ENCODE measurements at regions not wholly inside any gene's neighbourhood (a gene's known extent, or its start where the extent isn't known, plus 50 kb on each side); places are given as distances from the start of the nearest gene placed in this dataset.

DNA sequence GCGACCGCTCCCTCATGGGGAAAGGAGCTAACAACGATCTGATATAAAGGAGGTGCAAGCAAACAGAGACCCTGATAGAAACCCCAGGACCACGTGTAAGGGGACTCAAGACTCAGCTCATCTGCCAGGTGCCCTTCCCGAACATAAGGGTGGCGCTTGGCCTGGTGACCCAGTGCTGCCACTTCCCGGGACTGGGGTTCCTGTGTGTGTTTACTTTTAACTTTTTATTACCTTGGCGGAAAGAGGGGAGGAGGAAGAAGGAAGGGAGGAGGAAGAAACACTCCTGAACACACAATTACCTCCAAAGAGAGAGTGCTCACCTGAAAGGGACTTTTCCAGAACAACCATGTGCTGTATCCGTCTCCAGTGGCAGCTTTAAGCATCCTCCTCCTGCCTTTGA, 56.5 kb upstream of the EDAR start:
- Histone ChIP-seq H2AK5ac (ENCODE audit: low read length, severe bottlenecking) (no peak overlapping the region), H3K9ac (ENCODE audit: low read length) (no peak overlapping the region), H2BK12ac (ENCODE audit: low read length in 2 of 2) (no peak overlapping the region), H3K79me1 (replicated peaks; ENCODE audit: low read length, poor library complexity, severe bottlenecking) (no peaks in the 10 kb centered on the region), H3K18ac (ENCODE audit: low read depth in 1 of 2, low read length in 2 of 2) (no peak overlapping the region), H2BK5ac (ENCODE audit: low read depth, low read length, poor library complexity, severe bottlenecking) (no peak overlapping the region), H2BK15ac (ENCODE audit: low read depth, poor library complexity, severe bottlenecking) (no peak overlapping the region), H3K4me2 (ENCODE audit: low read length, poor library complexity, severe bottlenecking) (no peak overlapping the region), H3K4ac (ENCODE audit: low read depth in 1 of 2, low read length in 2 of 2) (no peak overlapping the region), H3K36me3 (ENCODE audit: control insufficient read depth in 1 of 2, insufficient read depth in 2 of 2, low read depth in 1 of 2, low read length in 2 of 2) (no peaks in the 10 kb centered on the region), H3K27ac (ENCODE audit: low read length, poor library complexity, severe bottlenecking) (no peak overlapping the region), H3K27me3 (ENCODE audit: control insufficient read depth in 1 of 2, insufficient read depth in 1 of 2, low read length in 2 of 2) (peaks cover 3 to 38% of the 10 kb centered on the region in 2 experiments), H2AFZ (ENCODE audit: low read depth, low read length) (no peak overlapping the region), H4K91ac (ENCODE audit: low read length) (no peak overlapping the region), H3K4me1 (ENCODE audit: control insufficient read depth, insufficient read depth, low read depth, low read length) (peaks cover 4% of the 10 kb centered on the region), H3K14ac (ENCODE audit: low read length in 2 of 2) (no peak overlapping the region), H2BK120ac (ENCODE audit: low read depth, low read length) (no peak overlapping the region), H4K8ac (ENCODE audit: low read length) (no peak overlapping the region), H3K9me3 (ENCODE audit: control insufficient read depth, low read length) (no peaks in the 10 kb centered on the region), H3K23ac (ENCODE audit: low read length in 2 of 2) (no peak overlapping the region), H3K4me3 (ENCODE audit: insufficient read depth in 1 of 2, low read depth in 1 of 2, low read length in 2 of 2) (no peak overlapping the region)
- WGBS, result 62% methylated on average over 7 of the region's 9 CpGs
- DNase-seq, result no peak

DNA sequence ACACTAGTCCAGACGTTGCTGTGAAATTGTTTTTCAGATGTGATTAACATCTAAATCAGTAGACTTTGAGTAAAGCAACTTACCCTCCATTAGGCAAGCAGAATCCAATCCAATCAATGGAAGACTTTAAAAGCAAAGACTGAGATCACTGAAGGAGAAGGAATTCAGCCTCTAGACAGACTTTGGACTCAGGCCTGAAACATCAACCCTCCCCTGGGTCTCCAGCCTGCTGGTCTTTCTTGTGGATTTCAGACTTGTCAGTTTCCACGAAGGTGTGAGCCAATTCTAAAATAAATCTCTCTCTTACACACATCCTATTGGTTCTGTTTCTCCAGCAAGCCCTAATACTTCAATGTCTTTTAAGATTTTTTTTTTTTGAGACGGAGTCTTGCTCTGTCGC, 50.0 kb upstream of the EDAR start:
- no peak overlapping the region for H2BK12ac ChIP-seq (ENCODE audit: low read length in 2 of 2)
- H3K27ac ChIP-seq (ENCODE audit: low read length, poor library complexity, severe bottlenecking), result no peak overlapping the region
- H3K14ac ChIP-seq (ENCODE audit: low read length in 2 of 2), result no peak overlapping the region
- H3K36me3 ChIP-seq (ENCODE audit: control insufficient read depth in 1 of 2, insufficient read depth in 2 of 2, low read depth in 1 of 2, low read length in 2 of 2), result no peaks in the 10 kb centered on the region
- no peaks in the 10 kb centered on the region for H3K79me1 ChIP-seq (replicated peaks; ENCODE audit: low read length, poor library complexity, severe bottlenecking)
- no peak for DNase-seq
- H3K9me3 ChIP-seq (ENCODE audit: control insufficient read depth, low read length), result no peaks in the 10 kb centered on the region
- no peak overlapping the region for H4K91ac ChIP-seq (ENCODE audit: low read length)
- H3K4ac ChIP-seq (ENCODE audit: low read depth in 1 of 2, low read length in 2 of 2), result no peak overlapping the region
- H2BK120ac ChIP-seq (ENCODE audit: low read depth, low read length), result no peak overlapping the region
- no peak overlapping the region for H3K23ac ChIP-seq (ENCODE audit: low read length in 2 of 2)
- no peak overlapping the region for H3K18ac ChIP-seq (ENCODE audit: low read depth in 1 of 2, low read length in 2 of 2)
- H3K4me2 ChIP-seq (ENCODE audit: low read length, poor library complexity, severe bottlenecking), result no peak overlapping the region
- H2AFZ ChIP-seq (ENCODE audit: low read depth, low read length), result no peak overlapping the region
- H2BK15ac ChIP-seq (ENCODE audit: low read depth, poor library complexity, severe bottlenecking), result no peak overlapping the region
- no peaks in the 10 kb centered on the region for H3K4me1 ChIP-seq (ENCODE audit: control insufficient read depth, insufficient read depth, low read depth, low read length)
- no peak overlapping the region for H2AK5ac ChIP-seq (ENCODE audit: low read length, severe bottlenecking)
- no peak overlapping the region for H3K4me3 ChIP-seq (ENCODE audit: insufficient read depth in 1 of 2, low read depth in 1 of 2, low read length in 2 of 2)
- no peak overlapping the region for H2BK5ac ChIP-seq (ENCODE audit: low read depth, low read length, poor library complexity, severe bottlenecking)
- H3K9ac ChIP-seq (ENCODE audit: low read length), result no peak overlapping the region
- 83% methylated on average over 4 of the region's 4 CpGs for WGBS
- H3K27me3 ChIP-seq (ENCODE audit: control insufficient read depth in 1 of 2, insufficient read depth in 1 of 2, low read length in 2 of 2), result peaks cover 0 to 52% of the 10 kb centered on the region in 2 experiments
- H4K8ac ChIP-seq (ENCODE audit: low read length), result no peak overlapping the region

Data from mesenchymal stem cell (in vitro differentiated cells and primary cell).